Activated naive CD4-positive, alpha-beta T cell treated with anti-CD3 and anti-CD28 coated beads, Interleukin-2, amount 50 U/mL, for 16 hours (primary cell): ENCODE measurements at regions not wholly inside any gene's neighbourhood (a gene's known extent, or its start where the extent isn't known, plus 50 kb on each side); places are given as distances from the start of the nearest gene placed in this dataset.

Experiments
- DNase-seq: peaks from one replicate; pipeline ENCODE4 v3.0.0-alpha.2; 2020

DNA sequence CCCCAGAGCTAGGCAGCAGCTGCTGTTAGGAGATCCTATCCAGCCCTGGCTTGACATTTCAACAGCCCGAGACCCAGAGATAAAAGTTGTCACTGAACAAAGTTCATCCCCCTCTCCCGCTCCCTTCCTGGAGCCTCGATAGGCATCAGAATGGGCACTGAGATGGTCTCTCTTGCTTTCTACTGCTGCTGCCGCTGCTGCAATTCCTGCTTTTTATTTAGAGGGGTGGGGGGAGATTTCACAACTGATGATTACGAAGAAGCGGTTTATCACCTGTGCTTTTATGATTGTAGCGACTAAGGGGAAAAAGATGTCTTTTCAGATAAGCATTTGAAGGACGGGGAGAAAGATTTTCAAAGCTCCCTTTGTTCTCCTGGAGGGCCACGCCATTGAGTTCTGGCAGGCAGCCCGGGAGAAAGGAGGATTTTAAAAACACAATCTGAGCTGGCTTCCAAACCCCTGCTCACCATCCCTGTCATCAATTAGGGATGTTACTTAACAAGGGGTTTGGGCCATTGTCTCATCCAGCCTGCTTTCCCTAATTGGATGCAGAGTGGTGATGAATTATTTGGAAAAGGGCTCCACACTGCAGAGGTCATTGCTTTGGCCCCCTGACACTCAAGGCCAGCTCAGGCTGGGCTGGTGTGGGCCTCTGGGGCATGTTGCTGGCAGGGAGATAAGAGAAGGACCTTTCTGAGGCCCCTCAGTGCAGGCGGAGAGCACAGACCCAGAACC, 344.7 kb downstream of the BUD13 start:
- DNase-seq: no peak

DNA sequence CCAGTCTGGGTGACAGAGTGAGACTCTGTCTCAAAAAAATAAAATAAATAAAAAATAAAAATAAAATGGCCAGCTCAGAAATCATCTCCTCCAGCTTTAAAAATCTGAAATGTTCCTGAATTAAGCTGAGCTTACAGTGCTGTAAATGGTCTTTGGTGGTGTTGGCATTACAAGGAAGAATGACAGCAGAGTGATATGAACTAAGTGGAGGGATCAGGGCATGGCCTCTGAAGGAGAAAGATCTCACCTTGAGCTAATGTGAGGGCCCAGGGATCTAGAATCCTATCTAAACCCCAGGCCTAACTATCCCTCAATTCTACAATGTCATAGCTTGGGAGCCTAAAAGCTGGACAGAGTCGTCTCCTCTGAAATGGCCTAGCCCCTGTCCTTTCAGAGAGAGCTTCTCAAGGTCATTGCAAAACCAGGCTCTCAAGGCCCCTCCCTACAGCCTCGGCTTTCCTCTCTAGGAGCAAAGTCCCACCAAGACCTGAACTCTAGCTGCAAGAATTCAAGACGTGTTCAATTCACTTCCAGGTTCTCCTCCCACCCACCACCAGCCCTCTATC, 345.4 kb downstream of the BUD13 start:
- no peak for DNase-seq

DNA sequence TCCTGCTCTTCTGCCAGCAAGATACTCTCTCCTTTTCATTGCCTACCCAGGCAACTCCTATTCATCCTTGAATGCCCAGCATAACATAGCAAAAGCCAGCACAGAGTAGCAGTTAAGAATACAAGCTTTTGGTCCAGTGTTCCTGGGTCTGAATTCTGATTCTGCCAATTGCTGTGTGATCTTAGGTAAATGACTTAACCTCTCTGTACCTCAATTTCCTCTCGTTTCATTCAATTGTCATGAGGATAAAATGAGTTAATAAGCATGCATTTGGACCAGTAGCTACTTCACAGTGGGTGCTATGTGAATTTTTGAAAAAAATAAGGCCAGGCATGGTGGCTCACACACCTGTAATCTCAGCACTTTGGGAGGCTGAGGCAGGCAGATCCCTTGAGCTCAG, 346.0 kb downstream of the BUD13 start:
- DNase-seq: no peak

DNA sequence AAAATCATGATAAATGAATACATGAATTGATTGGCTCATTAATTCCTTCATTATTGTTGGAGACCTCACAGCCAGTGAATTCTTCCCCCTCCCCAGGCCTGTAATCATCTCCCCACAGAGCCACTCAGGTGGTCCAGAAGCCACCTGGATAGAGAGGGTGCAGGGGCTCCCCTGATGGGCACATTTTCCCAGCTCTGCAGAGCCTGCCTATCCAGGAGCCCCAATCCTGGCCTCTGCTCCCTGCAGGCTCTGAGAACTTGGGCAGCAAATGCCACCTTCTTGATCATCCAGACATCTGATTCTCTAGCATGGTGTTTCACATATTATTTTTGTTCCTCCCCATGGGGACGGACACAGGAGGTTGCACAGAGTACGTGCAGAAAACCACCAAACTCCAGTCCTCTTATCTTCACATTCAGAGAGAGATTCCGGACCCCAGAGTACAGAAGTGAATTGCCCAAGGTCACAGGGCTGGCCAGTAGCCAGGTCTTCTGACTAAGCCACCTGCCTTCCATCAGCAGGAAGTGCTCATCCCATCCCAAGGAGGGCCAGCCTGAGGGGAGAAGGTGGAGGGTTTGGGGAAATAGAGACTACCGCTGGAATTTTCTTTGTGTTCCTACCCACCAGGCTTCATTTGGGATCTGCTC, 348.0 kb downstream of the BUD13 start:
- DNase-seq: no peak

DNA sequence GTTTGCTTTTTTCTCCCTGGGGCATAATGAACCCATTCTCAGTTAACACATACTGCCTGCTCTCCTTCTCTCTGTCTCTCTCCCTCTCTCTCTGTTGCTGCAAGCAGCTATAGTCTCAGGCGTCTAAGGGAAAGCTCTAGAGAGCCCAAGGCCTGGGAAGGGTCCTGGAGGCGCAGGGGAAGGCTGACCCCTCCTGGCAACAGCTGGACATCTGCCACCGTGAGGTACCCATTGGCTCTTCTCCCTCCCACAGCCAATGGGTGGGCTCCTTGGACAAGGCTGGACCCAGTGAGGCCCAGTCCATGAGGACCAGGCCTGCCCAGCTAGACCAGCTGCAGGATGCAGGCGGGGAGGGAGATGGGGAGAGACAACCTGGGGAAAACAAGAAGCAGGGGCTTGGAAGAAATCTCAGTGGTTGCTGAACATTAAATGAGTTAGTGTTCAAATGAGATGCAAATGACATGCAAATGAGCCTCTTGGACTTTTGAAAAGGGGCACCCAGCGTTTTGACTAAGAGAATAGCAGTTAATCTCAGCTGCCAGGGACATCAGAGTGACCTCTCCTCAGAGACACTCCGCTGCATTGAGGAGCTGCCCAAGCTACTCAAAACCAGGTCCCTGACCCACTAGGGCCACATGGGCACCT, 349.7 kb downstream of the BUD13 start:
- DNase-seq: no peak

- DNase-seq: no peak
Measured at GRCh38 chr11:116422556-116422955, 350.2 kb downstream of the BUD13 start.

- DNase-seq: no peak
Measured at GRCh38 chr11:116421529-116422185, 351.1 kb downstream of the BUD13 start.

DNA sequence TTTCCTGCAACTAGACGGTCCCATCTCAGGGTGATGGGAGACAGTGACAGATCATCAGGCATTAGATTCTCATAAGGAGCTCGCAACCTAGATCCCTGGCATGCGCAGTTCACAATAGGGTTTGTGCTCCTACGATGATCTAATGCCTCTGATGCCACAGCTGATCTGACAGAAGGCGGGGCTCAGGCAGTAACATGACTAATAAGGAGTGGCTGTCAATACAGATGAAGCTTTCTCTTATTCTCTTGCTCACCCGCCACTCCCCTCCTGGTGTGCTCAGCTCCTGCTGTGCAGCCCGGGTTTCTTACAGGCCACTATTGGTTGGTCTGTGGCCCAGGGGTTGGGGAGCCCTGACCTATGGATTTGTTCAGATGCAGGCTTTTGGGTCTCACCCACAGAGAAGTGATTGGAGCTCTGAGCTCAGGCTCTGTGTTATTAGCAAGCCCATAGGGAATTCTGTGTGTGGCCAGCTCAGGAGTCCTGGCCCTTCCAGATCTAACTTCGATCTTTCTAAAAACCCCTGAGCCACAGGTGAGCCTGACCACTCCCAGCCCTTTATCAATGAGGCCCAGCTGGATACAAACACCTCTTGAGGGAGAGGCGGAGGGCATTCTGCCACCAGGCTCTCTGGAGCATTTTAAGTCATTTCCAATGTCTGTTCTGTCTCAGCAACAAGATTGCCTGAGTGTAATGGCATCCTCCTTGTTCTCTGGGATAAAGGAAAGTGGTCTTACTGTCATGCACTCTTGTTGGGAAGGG, 351.8 kb downstream of the BUD13 start:
- no peak for DNase-seq

GRCh38 chr11:116420030-116420429, 352.8 kb downstream of the BUD13 start:
- no peak for DNase-seq

DNA sequence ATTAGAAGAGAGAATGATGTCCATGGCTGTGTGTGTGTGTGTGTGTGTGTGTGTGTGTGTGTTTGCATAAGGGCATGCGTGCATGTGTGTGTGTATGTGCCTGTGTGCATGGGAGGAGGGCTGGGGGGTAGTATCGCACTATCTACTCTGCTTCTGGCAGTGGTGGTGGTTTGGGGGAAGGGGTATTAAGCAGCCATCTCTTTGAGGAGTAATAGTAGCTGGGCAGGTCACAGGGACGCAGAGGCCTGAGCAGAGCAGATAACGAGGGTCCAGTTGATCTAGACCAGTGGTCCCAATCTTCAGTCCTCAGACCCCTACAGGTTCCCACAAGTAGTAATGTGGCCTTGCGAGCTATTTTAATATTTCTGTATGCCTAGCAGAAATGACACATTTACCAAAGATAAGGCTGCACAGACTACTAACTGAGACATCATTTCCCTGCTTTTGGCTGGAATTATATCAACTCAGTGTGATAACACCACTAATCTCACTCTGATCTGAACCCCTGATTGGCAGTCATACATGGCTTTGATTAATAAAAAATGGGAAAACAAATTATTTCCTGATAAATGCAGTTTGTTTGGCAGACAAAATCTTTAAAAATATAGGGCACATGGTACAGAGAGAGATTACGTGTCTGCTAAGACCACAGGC, 354.3 kb downstream of the BUD13 start:
- DNase-seq: no peak

GRCh38 chr11:116416852-116417251, 355.9 kb downstream of the BUD13 start:
- no peak for DNase-seq

GRCh38 chr11:116415095-116415494, 357.7 kb downstream of the BUD13 start:
- DNase-seq: no peak

GRCh38 chr11:116414357-116414880, 358.4 kb downstream of the BUD13 start:
- no peak for DNase-seq

GRCh38 chr11:116413301-116414242, 359.2 kb downstream of the BUD13 start:
- DNase-seq: no peak

DNA sequence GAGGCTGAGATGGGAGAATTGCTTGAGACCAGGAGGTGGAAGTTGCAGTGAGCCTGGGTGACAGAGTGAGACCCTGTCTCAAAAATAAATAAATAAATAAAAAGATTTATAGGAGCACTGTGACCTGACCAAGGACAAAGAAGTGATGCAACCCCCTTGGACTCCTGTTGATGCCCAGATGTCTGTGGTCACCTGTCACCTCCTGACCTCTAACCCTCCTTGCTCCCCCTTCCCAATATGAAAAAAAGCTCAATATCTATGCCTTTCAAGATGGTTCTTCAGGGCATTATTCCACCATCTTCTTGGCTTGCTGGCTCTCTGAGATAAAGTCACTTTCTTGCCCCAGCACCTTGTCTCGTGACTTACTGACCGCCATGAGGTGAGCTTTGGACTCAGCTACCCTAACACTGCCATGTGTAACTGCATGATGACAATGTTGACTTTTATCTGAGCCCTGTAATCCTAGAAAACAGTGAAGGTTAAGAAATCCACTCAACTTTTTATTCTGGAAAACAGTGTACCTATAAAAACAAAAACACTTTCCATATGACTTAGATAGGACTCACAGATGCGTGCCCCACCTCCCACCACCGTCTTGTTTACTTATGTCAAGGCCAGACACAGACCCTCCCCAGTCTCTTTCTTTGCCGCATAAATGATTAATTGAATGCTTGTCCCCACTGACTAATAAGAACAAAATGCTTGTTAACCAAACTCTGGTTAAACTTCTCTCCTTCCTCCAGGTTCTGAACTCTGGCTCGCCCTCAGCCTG, 360.5 kb downstream of the BUD13 start:
- no peak for DNase-seq

DNA sequence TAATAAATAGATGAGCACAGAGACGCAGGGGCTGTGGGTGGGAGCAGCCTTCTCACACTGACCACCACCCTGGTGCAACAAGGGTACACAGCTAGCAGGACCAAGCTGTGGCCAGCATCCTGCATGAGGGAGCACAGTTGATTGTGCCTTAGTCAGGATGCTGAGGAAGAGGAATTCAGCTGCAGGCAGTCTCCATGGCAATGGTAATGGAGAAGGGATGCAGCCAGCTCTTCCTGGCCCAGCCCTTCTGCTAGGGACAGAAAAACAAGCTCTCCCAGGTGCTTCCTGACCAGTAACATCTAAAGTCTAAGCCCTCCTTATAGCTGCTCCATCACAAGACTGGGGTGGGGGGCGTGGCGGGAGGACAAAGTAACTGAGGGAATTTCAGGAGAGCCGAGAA, 363.5 kb downstream of the BUD13 start:
- no peak for DNase-seq

GRCh38 chr11:116406042-116406441, 366.7 kb downstream of the BUD13 start:
- no peak for DNase-seq

DNA sequence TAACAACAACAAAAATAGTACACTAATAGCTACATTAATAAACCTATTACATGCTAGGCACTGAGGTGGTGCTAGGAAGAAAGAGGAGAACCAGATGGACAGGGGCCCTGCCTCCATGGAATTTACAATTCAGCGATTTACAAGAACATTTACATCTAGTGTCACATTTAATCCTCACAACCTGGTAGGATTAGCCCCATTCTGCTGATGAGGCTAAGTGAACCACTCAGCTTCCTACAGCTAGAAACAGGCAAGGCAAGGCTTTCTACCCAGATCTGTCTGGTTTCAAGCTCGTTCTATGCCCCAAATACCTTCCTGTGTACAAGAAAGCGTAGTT, 368.4 kb downstream of the BUD13 start:
- DNase-seq: no peak

GRCh38 chr11:116403794-116404461, 368.9 kb downstream of the BUD13 start:
- no peak for DNase-seq
